ENCODE measurements at regions not wholly inside any gene's neighbourhood (a gene's known extent, or its start where the extent isn't known, plus 50 kb on each side); places are given as distances from the start of the nearest gene placed in this dataset.

DNA sequence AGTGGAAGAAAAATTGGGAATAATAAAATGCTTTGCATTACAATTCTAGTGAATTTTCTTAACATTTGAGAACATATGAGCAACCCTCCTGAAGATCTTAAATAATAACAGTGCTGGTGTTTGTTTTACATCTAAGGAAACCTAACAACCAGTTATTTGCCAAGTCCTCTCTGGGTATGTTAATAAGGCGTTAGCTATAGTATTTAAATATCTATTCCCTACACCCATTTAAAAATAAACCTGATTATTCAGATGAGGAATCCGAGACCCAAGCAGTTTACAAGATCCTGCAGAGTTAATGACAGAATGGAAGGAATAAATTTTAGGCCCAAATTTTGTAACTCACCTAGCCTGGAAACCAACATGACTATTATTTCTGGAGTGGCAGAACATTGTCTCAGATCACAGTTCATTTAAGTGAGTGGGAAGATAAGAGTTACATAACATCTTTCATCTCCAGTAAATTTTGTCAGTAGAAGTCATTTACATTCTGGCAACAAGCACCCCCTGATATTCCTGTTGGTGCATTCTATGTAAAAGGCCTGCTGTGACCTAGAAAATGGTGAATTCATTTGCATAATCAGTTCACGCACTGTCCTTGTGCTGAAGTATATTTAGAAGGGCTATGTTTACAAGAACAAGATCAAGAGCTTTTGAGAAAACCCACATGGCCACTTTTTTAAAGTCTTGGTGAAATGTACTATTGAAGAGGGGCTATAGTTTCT lies 148.2 kb downstream of the COX7C start:
- no peak overlapping the region for H3K4me3 ChIP-seq (ENCODE audit: low read depth, low read length)
- TF ChIP-seq, protein P1, sequence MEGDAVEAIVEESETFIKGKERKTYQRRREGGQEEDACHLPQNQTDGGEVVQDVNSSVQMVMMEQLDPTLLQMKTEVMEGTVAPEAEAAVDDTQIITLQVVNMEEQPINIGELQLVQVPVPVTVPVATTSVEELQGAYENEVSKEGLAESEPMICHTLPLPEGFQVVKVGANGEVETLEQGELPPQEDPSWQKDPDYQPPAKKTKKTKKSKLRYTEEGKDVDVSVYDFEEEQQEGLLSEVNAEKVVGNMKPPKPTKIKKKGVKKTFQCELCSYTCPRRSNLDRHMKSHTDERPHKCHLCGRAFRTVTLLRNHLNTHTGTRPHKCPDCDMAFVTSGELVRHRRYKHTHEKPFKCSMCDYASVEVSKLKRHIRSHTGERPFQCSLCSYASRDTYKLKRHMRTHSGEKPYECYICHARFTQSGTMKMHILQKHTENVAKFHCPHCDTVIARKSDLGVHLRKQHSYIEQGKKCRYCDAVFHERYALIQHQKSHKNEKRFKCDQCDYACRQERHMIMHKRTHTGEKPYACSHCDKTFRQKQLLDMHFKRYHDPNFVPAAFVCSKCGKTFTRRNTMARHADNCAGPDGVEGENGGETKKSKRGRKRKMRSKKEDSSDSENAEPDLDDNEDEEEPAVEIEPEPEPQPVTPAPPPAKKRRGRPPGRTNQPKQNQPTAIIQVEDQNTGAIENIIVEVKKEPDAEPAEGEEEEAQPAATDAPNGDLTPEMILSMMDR (IDR thresholded peaks at IDR 0.05; ENCODE audit: low read depth, low read length, missing control alignments), result no peak
- DNase-seq (ENCODE audit: low read depth), result no peak
- in situ Hi-C loops (cut with HindIII; ENCODE audit: low sequenced_read_pairs), result no loop called here

DNA sequence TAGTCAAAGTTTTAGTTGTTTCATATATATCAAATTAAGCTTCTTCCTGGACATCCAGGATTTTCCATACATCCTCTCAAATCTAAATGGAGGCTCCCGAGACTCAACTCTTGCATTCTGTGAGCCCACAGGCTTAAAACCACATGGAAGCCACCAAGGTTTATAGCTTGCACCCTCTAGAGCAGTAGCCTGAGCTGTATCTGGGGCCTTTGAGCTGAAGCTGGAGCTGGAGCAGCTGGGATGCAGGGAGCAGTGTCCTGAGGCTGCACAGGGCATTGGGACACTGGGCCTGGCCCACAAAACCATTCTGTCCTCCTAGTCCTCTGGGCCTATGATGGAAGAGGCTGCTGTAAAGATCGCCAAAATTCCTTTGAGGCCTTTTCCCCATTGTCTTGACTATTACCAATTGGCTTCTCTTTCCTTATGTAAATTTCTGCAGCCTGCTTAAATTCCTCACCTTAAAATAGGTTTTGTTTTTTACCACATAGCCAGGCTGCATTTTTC lies 151.0 kb downstream of the COX7C start:
- in situ Hi-C loops (cut with HindIII; ENCODE audit: low sequenced_read_pairs), result no loop called here
- no peak overlapping the region for H3K4me3 ChIP-seq (ENCODE audit: low read depth, low read length)
- no peak for DNase-seq (ENCODE audit: low read depth)
- TF ChIP-seq, protein P1 (IDR thresholded peaks at IDR 0.05; ENCODE audit: low read depth, low read length, missing control alignments), result no peak

DNA sequence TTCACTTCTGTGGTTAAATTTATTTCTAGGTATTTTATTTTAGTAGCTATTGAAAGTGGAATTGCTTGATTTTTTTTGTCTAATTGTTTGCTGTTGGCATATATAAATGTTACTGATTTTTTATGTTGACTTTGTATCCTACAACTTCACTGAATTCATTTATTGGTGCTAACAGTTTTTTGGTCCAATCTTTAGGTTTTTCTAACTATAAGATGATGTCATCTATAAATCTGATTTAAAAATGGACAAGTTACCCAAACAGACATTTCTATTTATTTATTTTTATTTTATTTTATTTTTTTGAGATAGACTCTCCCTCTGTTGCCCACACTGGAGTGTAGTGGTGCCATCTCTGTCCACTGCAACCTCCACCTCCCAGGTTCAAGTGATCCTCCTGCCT lies 162.3 kb downstream of the COX7C start:
- in situ Hi-C loops (cut with HindIII; ENCODE audit: low sequenced_read_pairs), result no loop called here

DNA sequence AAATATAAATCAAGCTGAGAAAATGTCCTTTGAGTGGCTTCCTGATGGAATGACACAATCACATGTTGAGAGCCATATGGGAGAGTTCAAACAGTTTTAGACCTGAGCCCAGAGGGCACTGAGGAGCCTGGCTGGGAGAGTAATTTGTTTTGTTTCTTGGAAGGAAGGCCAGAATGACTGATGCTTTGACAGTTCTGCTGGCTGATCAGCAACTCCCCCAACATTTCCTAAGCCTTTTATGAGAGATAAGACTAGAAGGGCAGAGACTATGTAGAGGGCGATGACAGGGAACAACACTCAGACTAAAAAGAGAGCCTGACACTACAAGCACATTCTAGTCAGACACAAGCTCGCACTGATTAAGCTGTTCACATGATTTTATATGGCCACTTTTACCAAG lies 169.2 kb downstream of the COX7C start:
- DNase-seq (ENCODE audit: low read depth), result no peak
- in situ Hi-C loops (cut with HindIII; ENCODE audit: low sequenced_read_pairs), result no loop called here
- no peak overlapping the region for H3K4me3 ChIP-seq (ENCODE audit: low read depth, low read length)
- TF ChIP-seq, protein P1 (IDR thresholded peaks at IDR 0.05; ENCODE audit: low read depth, low read length, missing control alignments), result no peak

More for the DNA sequence above, 162.3 kb downstream of the COX7C start:
- DNase-seq (ENCODE audit: low read depth), result no peak
- no peak overlapping the region for H3K4me3 ChIP-seq (ENCODE audit: low read depth, low read length)
- TF ChIP-seq, protein P1 (IDR thresholded peaks at IDR 0.05; ENCODE audit: low read depth, low read length, missing control alignments), result no peak

DNA sequence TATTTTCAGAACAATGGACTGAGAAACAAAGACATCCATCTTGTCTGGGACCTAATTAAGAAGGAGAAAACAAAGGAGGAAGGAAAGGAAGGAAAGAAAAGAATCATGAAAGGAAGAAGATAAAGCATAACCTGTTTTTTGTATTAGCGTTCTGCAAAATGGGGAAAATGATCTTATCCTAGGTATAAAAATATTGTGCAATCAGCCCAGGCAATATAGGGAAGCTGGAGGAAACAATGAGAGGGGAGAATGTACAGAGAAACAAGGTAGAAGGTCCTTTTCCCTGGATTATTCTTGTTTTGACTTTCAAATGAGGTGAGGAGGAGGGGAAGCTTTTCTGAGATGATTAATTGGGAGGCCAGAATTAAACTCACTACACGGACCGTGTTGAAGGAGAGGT lies 177.9 kb downstream of the COX7C start:
- TF ChIP-seq, protein P1 (IDR thresholded peaks at IDR 0.05; ENCODE audit: low read depth, low read length, missing control alignments), result no peak
- DNase-seq (ENCODE audit: low read depth), result no peak
- no peak overlapping the region for H3K4me3 ChIP-seq (ENCODE audit: low read depth, low read length)
- in situ Hi-C loops (cut with HindIII; ENCODE audit: low sequenced_read_pairs), result no loop called here

DNA sequence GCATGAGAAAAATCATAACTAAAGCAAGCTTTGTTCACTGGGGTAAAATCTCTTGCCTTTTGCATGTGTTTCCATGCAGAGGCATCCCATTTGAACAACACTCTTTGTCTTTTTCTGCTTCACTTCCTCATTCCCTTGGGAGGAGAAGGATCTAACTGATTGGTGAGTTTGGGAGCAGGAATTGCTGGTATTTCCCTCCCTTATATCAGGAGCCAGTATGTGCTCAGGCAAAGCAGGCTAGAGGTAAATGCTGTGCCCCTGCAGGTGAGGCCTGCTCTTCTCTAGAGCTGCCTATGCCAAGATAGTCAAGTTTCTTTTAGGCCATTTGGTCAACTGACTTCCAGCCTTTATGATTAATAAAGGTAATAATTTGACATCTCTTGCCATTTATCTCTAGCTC lies 179.9 kb downstream of the COX7C start:
- TF ChIP-seq, protein P1 (IDR thresholded peaks at IDR 0.05; ENCODE audit: low read depth, low read length, missing control alignments), result no peak
- H3K4me3 ChIP-seq (ENCODE audit: low read depth, low read length), result no peak overlapping the region
- no peak for DNase-seq (ENCODE audit: low read depth)
- in situ Hi-C loops (cut with HindIII; ENCODE audit: low sequenced_read_pairs), result no loop called here

Measured in astrocyte of the cerebellum (primary cell).